Activated T-cell treated with anti-CD3 and anti-CD28 coated beads, Interleukin-2, amount 50 U/mL, for 48 hours (primary cell): ENCODE measurements at regions not wholly inside any gene's neighbourhood (a gene's known extent, or its start where the extent isn't known, plus 50 kb on each side); places are given as distances from the start of the nearest gene placed in this dataset.
"Not testable (repeated sequence)": the region's sequence is repeated elsewhere in the genome, so short reads cannot be mapped to it uniquely, and the experiment has no call there.

ENCODE experiments used
- DNase-seq, 2 experiments: peaks; one replicate each; pipeline ENCODE4 v3.0.0-alpha.2; 2020

- no peak for DNase-seq
Measured at GRCh38 chr18:41899535-41899934, 55.5 kb upstream of the PIK3C3 start.

- no peak for DNase-seq
Measured at GRCh38 chr18:41893432-41893831, 61.6 kb upstream of the PIK3C3 start.

- no peak for DNase-seq
Measured at GRCh38 chr18:41887100-41887499, 67.9 kb upstream of the PIK3C3 start.

GRCh38 chr18:41886126-41886807 is 68.8 kb upstream of the PIK3C3 start:
- DNase-seq, result no peak

GRCh38 chr18:41881285-41881684 is 73.7 kb upstream of the PIK3C3 start:
- DNase-seq, result no peak

- DNase-seq, result no peak
Measured at GRCh38 chr18:41879256-41879655, 75.8 kb upstream of the PIK3C3 start.

GRCh38 chr18:41875094-41875780 is 79.8 kb upstream of the PIK3C3 start:
- no peak for DNase-seq

- DNase-seq, result no peak
Measured at GRCh38 chr18:41873730-41874129, 81.3 kb upstream of the PIK3C3 start.

- no peak for DNase-seq
Measured at GRCh38 chr18:41872206-41872605, 82.8 kb upstream of the PIK3C3 start.

GRCh38 chr18:41871229-41872000 is 83.6 kb upstream of the PIK3C3 start:
- no peak for DNase-seq

- DNase-seq, result no peak
Measured at GRCh38 chr18:41870817-41871216, 84.2 kb upstream of the PIK3C3 start.

GRCh38 chr18:41870191-41870590 is 84.8 kb upstream of the PIK3C3 start:
- DNase-seq, result no peak

- DNase-seq, result not testable (repeated sequence)
Measured at GRCh38 chr18:41865796-41866195, 89.2 kb upstream of the PIK3C3 start.

- DNase-seq, result no peak
Measured at GRCh38 chr18:41864216-41864615, 90.8 kb upstream of the PIK3C3 start.

- no peak for DNase-seq
Measured at GRCh38 chr18:41862921-41863320, 92.1 kb upstream of the PIK3C3 start.

- no peak for DNase-seq
Measured at GRCh38 chr18:41860987-41861386, 94.0 kb upstream of the PIK3C3 start.

GRCh38 chr18:41858761-41859555 is 96.1 kb upstream of the PIK3C3 start:
- no peak for DNase-seq

- DNase-seq, result no peak
Measured at GRCh38 chr18:41853280-41853679, 101.8 kb upstream of the PIK3C3 start.

- no peak for DNase-seq
Measured at GRCh38 chr18:41850781-41851180, 104.3 kb upstream of the PIK3C3 start.

- DNase-seq, result no peak
Measured at GRCh38 chr18:41849632-41850031, 105.4 kb upstream of the PIK3C3 start.

GRCh38 chr18:41845563-41845962 is 109.5 kb upstream of the PIK3C3 start:
- no peak for DNase-seq

GRCh38 chr18:41842886-41843285 is 112.1 kb upstream of the PIK3C3 start:
- DNase-seq, result no peak
